ENCODE measurements at regions not wholly inside any gene's neighbourhood (a gene's known extent, or its start where the extent isn't known, plus 50 kb on each side); places are given as distances from the start of the nearest gene placed in this dataset.

- Histone ChIP-seq H3K27ac (ENCODE audit: insufficient read depth, low read depth, low read length) (no peak overlapping the region), H3K9me3 (replicated peaks; ENCODE audit: control insufficient read depth, insufficient read depth, low read length) (no peaks in the 10 kb centered on the region), H3K4me3 (replicated peaks in 1 of 3; ENCODE audit: insufficient read depth in 1 of 3, low read depth in 1 of 3, low read length in 3 of 3) (no peak overlapping the region), H3K4me1 (ENCODE audit: control insufficient read depth, extremely low read depth, insufficient read depth, low read length) (no peaks in the 10 kb centered on the region), H3K36me3 (ENCODE audit: control insufficient read depth in 2 of 2, extremely low read depth in 1 of 2, insufficient read depth in 2 of 2, low read length in 2 of 2) (no peaks in the 10 kb centered on the region), H3K4me2 (ENCODE audit: insufficient read depth, low read length) (no peak overlapping the region), H3K9me1 (replicated peaks; ENCODE audit: control insufficient read depth, extremely low read depth, insufficient read depth, low read length) (no peaks in the 10 kb centered on the region), H3K27me3 (ENCODE audit: control insufficient read depth in 2 of 2, insufficient read depth in 2 of 2, low read length in 2 of 2) (no peaks in the 10 kb centered on the region), H4K20me1 (replicated peaks; ENCODE audit: control insufficient read depth, extremely low read depth, insufficient read depth, low read length) (no peaks in the 10 kb centered on the region), H2AFZ (ENCODE audit: low read depth, low read length) (no peak overlapping the region), H3K79me2 (ENCODE audit: control insufficient read depth, insufficient read depth, low read length) (no peaks in the 10 kb centered on the region), H3K9ac (replicated peaks; ENCODE audit: extremely low read depth, insufficient read depth, low read length) (no peak overlapping the region)
- dilution Hi-C loops (cut with MboI; ENCODE audit: extremely low pct_ligation_motif_present, low sequenced_read_pairs) (no loop called here), intact Hi-C loops (cut with micrococcal nuclease) (no loop called here)
- ChIA-PET CTCF (no interaction called here), POLR2A (no interaction called here)
- BruUV-seq (replicated peaks): no TSS peak
- TF ChIP-seq POLR2AphosphoS5 (IDR thresholded peaks at IDR 0.05; ENCODE audit: insufficient read depth, low read depth, low read length) (no peak), MAX (IDR thresholded peaks at IDR 0.05; ENCODE audit: insufficient read depth, insufficient read length) (no peak), JUN (IDR thresholded peaks at IDR 0.05; ENCODE audit: borderline replicate concordance, insufficient read depth, insufficient read length, low read depth) (no peak), GATA2 (IDR thresholded peaks at IDR 0.05; ENCODE audit: insufficient read depth, insufficient read length, low read depth, low read length) (no peak), CTCF (IDR thresholded peaks at IDR 0.05; ENCODE audit: extremely low read depth in 1 of 2, insufficient read depth in 1 of 2, low read depth in 1 of 2, low read length in 2 of 2) (no peak), POLR2A (IDR thresholded peaks at IDR 0.05; ENCODE audit: low read depth, low read length) (no peak), EZH2 (IDR thresholded peaks at IDR 0.05; ENCODE audit: borderline replicate concordance, low read depth, low read length, severe bottlenecking) (no peak), MYC (IDR thresholded peaks at IDR 0.05; ENCODE audit: low read depth, low read length) (no peak), FOS (IDR thresholded peaks at IDR 0.05; ENCODE audit: borderline replicate concordance, insufficient read depth, low read length) (no peak)
- DNase-seq (ENCODE audit: low read depth, low spot score) (no peak), FAIRE-seq (no peak)
Observed at GRCh38 chr3:8164145-8164544, 337.5 kb upstream of the LMCD1 start.

Data from endothelial cell of umbilical vein (primary cell).